HG02588 (cell line): ENCODE measurements at regions not wholly inside any gene's neighbourhood (a gene's known extent, or its start where the extent isn't known, plus 50 kb on each side); places are given as distances from the start of the nearest gene placed in this dataset.

Source experiments
- ATAC-seq: cut with Tn5 transposase; IDR thresholded peaks from one replicate; pipeline ENCODE4 v1.9.1; 2021; ENCODE audit warnings: mild to moderate bottlenecking, moderate library complexity; ENCODE audit not compliant: unreplicated experiment

DNA sequence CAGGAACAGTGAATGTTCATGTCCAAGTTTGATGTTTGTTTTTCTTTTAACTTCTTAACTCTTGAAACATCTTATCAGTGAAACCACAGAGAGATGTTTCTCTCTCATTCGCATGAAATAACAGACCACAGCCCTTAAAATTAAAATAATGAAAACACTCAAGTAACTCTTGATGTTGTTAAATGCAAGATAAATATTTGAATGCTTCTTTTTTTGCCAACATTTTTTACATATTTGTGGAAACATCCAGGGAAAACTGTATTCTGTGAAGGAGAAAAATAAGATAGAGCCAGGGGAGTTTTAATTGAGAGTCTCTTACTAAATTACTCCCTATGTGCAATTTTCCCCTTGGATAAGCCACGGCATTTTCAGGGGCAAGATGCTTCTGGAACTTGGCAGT, 361.8 kb upstream of the MGMT start:
- no peak for ATAC-seq

DNA sequence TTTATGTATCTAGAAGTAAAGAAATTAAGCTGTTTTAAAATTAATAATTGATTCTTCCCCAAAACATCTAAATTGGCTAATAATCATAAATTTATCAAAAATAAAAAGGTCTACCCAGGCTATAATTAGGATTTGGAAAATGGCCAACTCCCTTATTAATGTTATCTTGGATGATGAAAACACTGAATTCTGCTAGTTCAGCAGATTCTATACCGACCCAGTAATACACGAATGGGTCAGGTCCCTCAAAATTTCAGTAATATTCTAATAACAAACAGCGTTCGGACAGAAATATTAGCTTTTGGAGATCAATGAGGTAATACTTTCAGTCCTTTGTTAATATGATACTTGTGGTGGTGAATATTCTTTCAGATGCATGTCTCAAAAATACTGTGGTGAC, 360.7 kb upstream of the MGMT start:
- no peak for ATAC-seq

- ATAC-seq: no peak
These were observed 359.5 kb upstream of the MGMT start for GRCh38 chr10:129107525-129107924.

GRCh38 chr10:129108378-129108777, 358.7 kb upstream of the MGMT start:
- no peak for ATAC-seq

DNA sequence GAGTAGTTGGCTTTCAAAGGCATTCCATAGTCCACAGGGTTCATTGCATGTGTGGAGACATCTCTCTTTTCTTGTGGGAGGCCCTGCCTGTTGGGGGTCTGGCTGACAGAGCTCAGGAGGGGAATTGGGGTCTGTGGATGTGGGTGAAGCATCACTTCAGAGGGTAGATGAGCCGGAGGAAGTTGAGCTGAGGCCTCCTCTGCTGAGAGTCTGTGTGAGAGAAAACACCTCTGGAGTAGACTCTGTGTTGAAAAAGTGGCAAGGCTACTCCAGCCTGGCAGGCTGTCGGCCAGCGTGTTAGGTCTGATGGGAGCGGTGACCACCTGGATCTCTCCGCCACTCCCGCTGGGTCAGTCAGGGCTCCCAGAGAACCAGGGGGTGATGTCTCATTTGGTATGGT, 358.0 kb upstream of the MGMT start:
- ATAC-seq: no peak

DNA sequence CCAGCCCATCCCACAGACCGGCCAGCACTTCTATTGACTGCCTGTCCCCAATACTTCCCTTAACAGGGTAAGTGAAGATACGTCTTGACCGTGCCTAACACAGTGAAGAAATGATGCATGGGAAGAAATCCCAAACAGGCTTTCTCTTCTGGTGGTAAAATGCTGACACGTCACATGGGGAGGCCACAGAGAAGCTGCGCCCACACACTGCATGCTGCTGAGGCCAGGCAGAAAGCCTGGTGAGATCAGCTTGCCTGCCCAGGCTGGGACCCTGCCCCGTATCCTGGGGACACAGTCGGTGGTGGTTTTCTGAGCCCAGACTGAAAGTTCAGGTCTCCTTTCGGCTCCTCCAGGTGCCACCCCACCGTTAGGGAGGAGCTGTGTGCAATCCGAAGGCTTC, 356.3 kb upstream of the MGMT start:
- ATAC-seq: no peak

DNA sequence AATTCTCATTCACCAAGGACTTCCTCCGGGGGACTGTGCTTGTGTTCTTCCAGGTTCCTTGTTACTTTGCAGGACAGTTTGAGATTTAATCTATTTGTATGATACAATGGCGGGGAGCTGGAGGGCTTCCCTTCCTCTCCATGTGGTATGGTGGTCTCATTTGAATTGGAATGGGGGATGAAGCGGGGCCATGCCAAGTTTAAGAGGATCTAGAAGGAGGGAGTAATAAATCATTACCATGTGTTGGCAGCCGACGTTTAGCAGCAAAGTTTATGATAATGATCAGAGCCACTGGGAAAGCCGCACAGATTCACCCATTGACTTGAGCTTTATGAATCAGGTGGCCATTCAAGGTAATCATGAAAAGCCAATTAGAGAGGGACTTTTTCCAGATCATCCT, 355.1 kb upstream of the MGMT start:
- ATAC-seq: no peak

GRCh38 chr10:129114588-129114987, 352.5 kb upstream of the MGMT start:
- ATAC-seq: no peak

DNA sequence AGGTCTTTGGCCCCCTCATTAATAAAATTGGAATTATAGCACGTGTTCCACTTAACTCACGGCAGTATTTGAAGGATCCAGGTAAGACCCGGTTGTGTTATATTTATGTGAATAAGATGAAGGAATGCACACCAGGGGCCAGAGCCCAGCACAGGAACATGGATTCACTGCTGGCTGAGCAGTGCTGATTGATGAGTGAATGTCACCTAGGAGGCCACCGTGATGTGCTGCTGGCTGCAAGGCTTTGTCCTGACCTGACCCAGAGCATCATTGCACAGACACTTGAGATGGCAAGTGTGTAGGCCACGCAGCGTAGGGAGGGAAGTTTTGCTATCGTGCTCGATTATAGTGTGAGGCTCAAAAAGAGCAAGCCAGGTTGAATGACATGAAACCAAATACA, 350.7 kb upstream of the MGMT start:
- ATAC-seq: no peak

GRCh38 chr10:129120441-129120840, 346.6 kb upstream of the MGMT start:
- no peak for ATAC-seq

- ATAC-seq: no peak
These were observed 344.2 kb upstream of the MGMT start for GRCh38 chr10:129122846-129123245.

DNA sequence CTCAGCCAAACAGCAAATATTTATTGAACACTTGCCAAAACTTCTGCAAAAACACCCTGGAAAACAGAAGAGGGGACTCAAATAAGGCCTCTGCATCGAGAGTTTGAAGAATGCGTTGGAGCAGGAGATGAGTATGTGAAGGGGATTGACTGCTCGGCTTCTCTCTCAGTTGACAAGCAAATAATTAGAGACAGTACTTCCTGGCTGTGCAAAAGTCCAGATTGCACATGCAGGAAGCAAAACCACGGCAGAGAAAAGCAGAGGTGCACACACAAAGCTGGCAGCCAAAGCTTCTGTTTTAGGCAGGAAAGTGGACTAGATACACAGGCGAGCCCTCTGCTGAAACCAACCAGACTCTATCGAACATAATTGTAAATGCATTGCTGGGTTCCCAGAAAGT, 343.6 kb upstream of the MGMT start:
- no peak for ATAC-seq

- ATAC-seq: no peak
These were observed 340.1 kb upstream of the MGMT start for GRCh38 chr10:129126982-129127381.

DNA sequence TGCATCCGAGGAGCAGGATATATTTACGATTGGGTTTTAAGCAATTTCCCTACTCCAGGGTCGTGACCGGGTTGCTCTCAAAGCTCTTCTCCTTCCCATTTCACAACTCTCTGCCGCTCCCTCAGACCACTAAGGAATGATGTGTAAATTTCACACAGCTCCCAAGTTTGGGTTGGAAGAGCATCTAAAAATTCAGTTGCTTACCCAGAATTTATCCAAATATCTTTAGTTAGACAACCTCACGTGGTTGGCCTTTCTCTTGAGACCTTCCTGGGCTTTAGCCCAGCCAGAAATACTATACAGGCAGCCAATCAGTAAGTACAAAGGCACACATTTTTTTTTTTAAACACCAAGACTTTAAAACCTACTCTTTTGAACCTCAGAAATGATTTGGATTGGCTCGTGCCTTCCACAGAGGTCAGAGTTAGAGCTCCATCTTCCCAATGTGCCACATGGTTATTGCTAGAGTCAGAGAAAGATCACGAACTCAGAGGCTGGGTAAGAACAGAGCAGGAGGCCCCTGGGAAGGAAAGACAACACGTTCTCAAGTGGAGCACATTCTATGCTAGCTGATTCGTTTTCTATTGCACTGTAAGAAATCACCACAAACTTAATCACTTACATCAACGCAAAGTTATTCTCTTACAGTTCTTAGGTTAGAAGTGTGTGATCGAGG, 335.4 kb upstream of the MGMT start:
- ATAC-seq: no peak

DNA sequence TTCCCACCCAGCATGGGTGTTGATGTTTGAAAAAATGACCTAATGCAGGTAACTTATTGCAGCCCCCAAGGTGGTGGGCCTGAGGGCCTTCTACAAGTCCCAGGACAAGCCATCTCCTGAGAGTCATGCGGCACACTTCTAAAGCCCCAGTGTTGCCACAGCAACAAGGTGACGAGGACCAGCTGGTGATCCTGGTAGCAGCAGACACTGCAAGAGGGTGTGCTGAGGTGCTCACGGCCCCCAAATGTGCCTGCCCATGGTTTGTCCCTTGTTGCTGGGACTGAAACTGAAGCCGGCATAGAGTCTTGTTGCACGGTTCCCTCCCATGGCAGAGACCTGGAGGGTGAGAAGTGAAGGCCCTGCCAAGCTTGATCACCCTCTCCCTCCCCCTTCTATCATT, 333.2 kb upstream of the MGMT start:
- no peak for ATAC-seq

GRCh38 chr10:129134371-129134770, 332.7 kb upstream of the MGMT start:
- ATAC-seq: no peak

- ATAC-seq: no peak
These were observed 331.4 kb upstream of the MGMT start for GRCh38 chr10:129135624-129136023.

DNA sequence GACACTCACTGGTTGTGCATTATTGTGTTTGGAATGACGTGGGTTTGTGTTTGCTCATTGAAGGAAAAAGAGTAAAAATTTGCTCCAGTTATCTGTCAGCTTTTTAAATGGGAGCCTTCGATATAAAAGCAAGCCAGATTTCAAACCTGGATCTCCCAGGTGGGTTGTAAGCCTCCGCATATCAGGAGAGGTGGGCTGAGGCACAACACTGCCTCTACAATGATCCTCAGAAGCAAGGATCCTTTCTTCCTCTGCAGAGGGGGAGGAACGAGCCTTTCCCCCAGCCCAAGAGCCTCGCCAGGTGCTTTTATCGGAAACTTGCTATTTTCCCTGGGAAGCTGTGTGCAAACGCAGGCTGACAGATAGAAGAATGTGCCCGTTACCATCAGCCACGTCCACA, 331.0 kb upstream of the MGMT start:
- no peak for ATAC-seq

GRCh38 chr10:129136951-129137350, 330.1 kb upstream of the MGMT start:
- ATAC-seq: no peak

DNA sequence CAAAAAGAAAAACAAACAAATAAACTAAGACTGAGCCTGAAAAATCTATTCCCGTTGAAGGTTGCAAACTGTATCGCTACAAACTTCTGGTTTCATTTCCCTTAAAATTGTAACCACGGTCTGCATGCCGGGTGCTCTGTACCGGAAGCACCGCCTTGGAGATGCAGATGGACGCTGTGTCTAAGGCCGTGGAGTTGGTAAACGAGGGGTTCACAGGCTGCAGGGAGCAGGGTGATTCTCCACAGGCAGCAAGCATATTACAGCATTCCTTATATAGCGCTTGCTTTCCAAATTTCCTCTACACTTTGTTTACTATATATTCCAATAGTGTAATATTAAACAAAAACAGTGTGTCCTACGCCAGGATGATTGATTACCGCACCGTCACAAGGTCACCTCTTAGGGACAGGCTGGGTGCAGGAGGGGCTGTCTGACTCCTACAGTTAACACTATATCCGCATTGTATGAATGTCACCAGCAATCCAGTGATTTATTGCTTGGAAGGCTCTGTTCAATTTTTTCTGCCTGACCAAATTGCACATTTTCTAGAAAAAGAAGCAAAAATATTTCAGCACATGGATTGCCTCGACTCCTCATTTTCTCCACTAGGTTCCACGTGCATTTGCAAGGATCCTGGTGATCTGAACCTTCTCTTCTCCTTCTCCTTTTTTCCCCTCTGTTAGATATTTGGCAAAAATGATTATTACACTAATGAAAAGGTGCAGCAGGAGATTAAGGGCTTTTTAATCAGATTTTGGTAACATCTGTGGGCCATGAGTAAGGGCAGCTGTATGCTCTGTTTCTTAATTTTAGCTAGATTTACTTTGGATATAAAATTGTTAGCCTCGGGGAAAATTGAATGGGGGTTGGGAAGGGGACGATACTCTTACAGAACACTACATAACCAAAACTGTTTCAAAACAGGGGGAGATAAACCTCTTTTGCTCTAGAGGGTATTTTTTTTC, 325.8 kb upstream of the MGMT start:
- ATAC-seq: no peak

- no peak for ATAC-seq
These were observed 315.8 kb upstream of the MGMT start for GRCh38 chr10:129151281-129151680.

DNA sequence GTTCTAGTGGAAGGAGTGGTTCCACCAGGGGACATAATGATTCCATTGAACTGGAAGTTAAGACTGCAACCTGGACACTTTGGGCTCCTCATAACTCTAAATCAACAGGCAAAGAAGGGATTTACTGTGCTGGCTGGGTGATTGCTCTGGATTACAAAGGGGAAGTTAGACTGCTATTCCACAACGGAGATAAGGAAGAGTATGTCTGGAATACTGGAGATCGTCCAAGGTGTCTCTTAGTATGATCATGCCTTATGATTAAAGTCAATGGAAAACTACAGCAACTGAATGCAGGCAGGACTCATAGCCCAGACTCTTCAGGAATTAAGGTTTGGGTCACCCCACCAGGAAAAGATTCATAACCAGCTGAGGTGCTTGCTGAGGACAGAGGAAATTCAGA, 310.6 kb upstream of the MGMT start:
- ATAC-seq: no peak
